ENCODE measurements at regions not wholly inside any gene's neighbourhood (a gene's known extent, or its start where the extent isn't known, plus 50 kb on each side); places are given as distances from the start of the nearest gene placed in this dataset.

- TF ChIP-seq CTCF (IDR thresholded peaks at IDR 0.05) (no peak), POLR2A (IDR thresholded peaks at IDR 0.05) (no peak)
Observed at GRCh38 chr16:87169509-87169995, 147.6 kb downstream of the C16orf95 start.
